Tibial nerve (tissue), 4 donors: ENCODE measurements at regions not wholly inside any gene's neighbourhood (a gene's known extent, or its start where the extent isn't known, plus 50 kb on each side); places are given as distances from the start of the nearest gene placed in this dataset.
A peak's percentile ranks its signal among the peaks of the same experiment; 100 is the strongest.

Experiments
- DNase-seq, 2 donors: peaks; one replicate each; pipeline ENCODE4 v3.0.0-alpha.2; 2019; ENCODE audit warnings: low spot score in 2 of 2
- H3K27ac ChIP-seq, 4 donors: fragments of 200-600 bp; sonication (generic) in 3 of 4; one replicate each; pipeline ENCODE4 v1.5.1; 2017 to 2019; ENCODE audit warnings: mild to moderate bottlenecking in 1 of 4
- H3K27me3 ChIP-seq, 2 donors: fragments of 200-600 bp; sonication (generic) in 1 of 2; one replicate each; pipeline versions ENCODE4 v1.5.1 to v1.6.0; 2017 to 2019
- H3K36me3 ChIP-seq, 3 donors: fragments of 200-600 bp; sonication (generic); one replicate each; pipeline ENCODE4 v1.5.1; 2018 to 2019
- H3K4me1 ChIP-seq, 4 donors: fragments of 200-600 bp; sonication (generic) in 3 of 4; one replicate each; pipeline ENCODE4 v1.5.1; 2017 to 2019
- H3K4me3 ChIP-seq, 4 donors: fragments of 200-600 bp; sonication (generic) in 3 of 4; one replicate each; pipeline ENCODE4 v1.5.1; 2017 to 2019; ENCODE audit warnings: mild to moderate bottlenecking in 1 of 4, moderate library complexity in 1 of 4
- H3K9me3 ChIP-seq, 4 donors: fragments of 200-600 bp; sonication (generic) in 3 of 4; one replicate each; pipeline ENCODE4 v1.5.1; 2017 to 2019
- CTCF ChIP-seq, 5 experiments: fragments of 200-600 bp in 3 of 5; fragments of 450-650 bp in 2 of 5; sonication (generic) in 3 of 5; IDR thresholded peaks; one replicate each; pipeline ENCODE4 v1.5.1; 2016 to 2019; ENCODE audit warnings: antibody characterized with exemption in 5 of 5, mild to moderate bottlenecking in 3 of 5, moderate library complexity in 2 of 5
- EP300 ChIP-seq, 2 donors: sonication (generic); formaldehyde crosslinking; IDR thresholded peaks; one replicate each; pipeline ENCODE4 v1.6.1; 2017; ENCODE audit warnings: antibody characterized with exemption in 2 of 2, mild to moderate bottlenecking in 1 of 2
- POLR2A ChIP-seq, 2 donors: fragments of 450-650 bp; IDR thresholded peaks; one replicate each; pipeline ENCODE4 v1.6.1; 2017; ENCODE audit warnings: antibody characterized with exemption in 2 of 2, mild to moderate bottlenecking in 2 of 2, moderate library complexity in 2 of 2
- WGBS, 2 donors: methylation state at CpG; one replicate each; pipeline ENCODE4 v1.1.5; 2018; 5-methylcytosine and 5-hydroxymethylcytosine counted together

GRCh38 chr11:103792981-103793468 is 243.4 kb upstream of the DDI1 start:
- peaks cover 0 to 10% (median 0%) of the 10 kb centered on the region in 4 donors for H3K9me3 ChIP-seq
- no peak for DNase-seq
- WGBS, 2 donors: 82 to 90% methylated on average over 1 of the region's 1 CpG
- H3K4me1 ChIP-seq: no peaks in the 10 kb centered on the region
- H3K36me3 ChIP-seq: no peaks in the 10 kb centered on the region
- TF ChIP-seq POLR2A (IDR thresholded peaks at IDR 0.05): no peak
- TF ChIP-seq CTCF (IDR thresholded peaks at IDR 0.05): no peak
- peak in 1 of 2 donors; percentile 66 for TF ChIP-seq EP300 (IDR thresholded peaks at IDR 0.05)
- H3K4me3 ChIP-seq: no peak overlapping the region
- H3K27me3 ChIP-seq: no peaks in the 10 kb centered on the region
- no peak overlapping the region for H3K27ac ChIP-seq

GRCh38 chr11:103794262-103794661 is 242.2 kb upstream of the DDI1 start:
- WGBS, 2 donors: 36 to 43% methylated on average over 2 of the region's 2 CpGs
- no peaks in the 10 kb centered on the region for H3K4me1 ChIP-seq
- H3K9me3 ChIP-seq: peaks cover 0 to 10% (median 0%) of the 10 kb centered on the region in 4 donors
- peak overlapping the region in 1 of 4 donors; percentile 14 for H3K27ac ChIP-seq
- no peak overlapping the region for H3K4me3 ChIP-seq
- no peaks in the 10 kb centered on the region for H3K36me3 ChIP-seq
- H3K27me3 ChIP-seq: no peaks in the 10 kb centered on the region
- no peak for DNase-seq
- TF ChIP-seq EP300 (IDR thresholded peaks at IDR 0.05): peak in 1 of 2 donors; percentile 65
- no peak for TF ChIP-seq POLR2A (IDR thresholded peaks at IDR 0.05)
- no peak for TF ChIP-seq CTCF (IDR thresholded peaks at IDR 0.05)

GRCh38 chr11:103798026-103798425 is 238.4 kb upstream of the DDI1 start:
- H3K27ac ChIP-seq: no peak overlapping the region
- TF ChIP-seq CTCF (IDR thresholded peaks at IDR 0.05): no peak
- no peak for TF ChIP-seq EP300 (IDR thresholded peaks at IDR 0.05)
- TF ChIP-seq POLR2A (IDR thresholded peaks at IDR 0.05): no peak
- H3K4me3 ChIP-seq: no peak overlapping the region
- H3K4me1 ChIP-seq: peaks cover 0 to 17% (median 3%) of the 10 kb centered on the region in 4 donors
- DNase-seq: no peak
- 16 to 38% methylated on average over 1 of the region's 1 CpG for WGBS, 2 donors
- H3K36me3 ChIP-seq: no peaks in the 10 kb centered on the region
- H3K9me3 ChIP-seq: no peaks in the 10 kb centered on the region
- no peaks in the 10 kb centered on the region for H3K27me3 ChIP-seq

GRCh38 chr11:103798446-103798845 is 238.0 kb upstream of the DDI1 start:
- H3K4me1 ChIP-seq: peaks cover 0 to 17% (median 3%) of the 10 kb centered on the region in 4 donors
- H3K27ac ChIP-seq: no peak overlapping the region
- no peak overlapping the region for H3K4me3 ChIP-seq
- DNase-seq: no peak
- no peaks in the 10 kb centered on the region for H3K27me3 ChIP-seq
- TF ChIP-seq CTCF (IDR thresholded peaks at IDR 0.05): no peak
- no peak for TF ChIP-seq POLR2A (IDR thresholded peaks at IDR 0.05)
- TF ChIP-seq EP300 (IDR thresholded peaks at IDR 0.05): no peak
- H3K9me3 ChIP-seq: no peaks in the 10 kb centered on the region
- 71 to 72% methylated on average over 3 of the region's 3 CpGs for WGBS, 2 donors
- H3K36me3 ChIP-seq: no peaks in the 10 kb centered on the region

- TF ChIP-seq POLR2A (IDR thresholded peaks at IDR 0.05) (no peak), EP300 (IDR thresholded peaks at IDR 0.05) (peak in 1 of 2 donors; percentile 56), CTCF (IDR thresholded peaks at IDR 0.05) (no peak)
- Histone ChIP-seq H3K9me3 (no peaks in the 10 kb centered on the region), H3K27ac (peak overlapping the region in 3 of 4 donors; percentile 19 to 71 (median 65)), H3K27me3 (no peaks in the 10 kb centered on the region), H3K4me1 (peaks cover 0 to 22% (median 3%) of the 10 kb centered on the region in 4 donors), H3K36me3 (no peaks in the 10 kb centered on the region), H3K4me3 (no peak overlapping the region)
- no peak for DNase-seq
- 32 to 36% methylated on average over 9 of the region's 9 CpGs for WGBS, 2 donors
Observed at GRCh38 chr11:103800406-103801114, 235.9 kb upstream of the DDI1 start.
